ENCODE measurements at regions not wholly inside any gene's neighbourhood (a gene's known extent, or its start where the extent isn't known, plus 50 kb on each side); places are given as distances from the start of the nearest gene placed in this dataset.

GRCh38 chr10:83182076-83182475 lies 957.2 kb upstream of the GHITM start:
- TF ChIP-seq ZNF274 (IDR thresholded peaks at IDR 0.05; ENCODE audit: borderline replicate concordance, extremely low read depth, low read length) (no peak), USF2 (IDR thresholded peaks at IDR 0.05; ENCODE audit: low read length) (no peak), KDM5A (IDR thresholded peaks at IDR 0.05; ENCODE audit: low read length) (no peak), SIN3A (conservative IDR thresholded peaks at IDR 0.05 in 1 of 2, IDR thresholded peaks at IDR 0.05 in 1 of 2; ENCODE audit: low read depth in 1 of 2, low read length in 2 of 2) (no peak), CTCF (IDR thresholded peaks at IDR 0.05; ENCODE audit: control extremely low read depth in 1 of 3, insufficient read depth in 1 of 3, low read depth in 1 of 3, low read length in 3 of 3) (no peak), TAF7 (optimal IDR thresholded peaks at IDR 0.05; ENCODE audit: borderline replicate concordance, low read depth, low read length) (no peak), ATF2 (IDR thresholded peaks at IDR 0.05; ENCODE audit: low read length) (no peak), POLR2A (IDR thresholded peaks at IDR 0.05; ENCODE audit: control extremely low read depth in 1 of 2, low read depth in 2 of 2, low read length in 2 of 2) (no peak), CHD7 (IDR thresholded peaks at IDR 0.05; ENCODE audit: insufficient replicate concordance, low read length) (no peak), ATF3 (IDR thresholded peaks at IDR 0.05; ENCODE audit: insufficient read depth, low read depth, low read length) (no peak)
